SK-N-SH (cell line): ENCODE measurements at regions not wholly inside any gene's neighbourhood (a gene's known extent, or its start where the extent isn't known, plus 50 kb on each side); places are given as distances from the start of the nearest gene placed in this dataset.

Source experiments
- CTCF ChIA-PET: fragments of 300-600, 350-600 bp; formaldehyde crosslinking; extraction: SDS; loops from one replicate; lab custom pipeline; 2021; lab: Yijun Ruan, JAX
- POLR2A ChIA-PET: fragments of 350-600 bp; sonication (Branson Sonifier 250); formaldehyde crosslinking; extraction: SDS; loops from one replicate; lab custom pipeline; 2020; ENCODE audit warnings: antibody characterized with exemption, inconsistent platforms; lab: Yijun Ruan, JAX
- DNase-seq: peaks from one replicate; pipeline ENCODE4 v3.0.0; 2012
- H2AFZ ChIP-seq: fragments of 200-600 bp; sonication (generic); 2 replicates; pipeline ENCODE4 v1.8.1; 2016; ENCODE audit warnings: antibody characterized with exemption, mild to moderate bottlenecking, low read depth
- H3F3A ChIP-seq: fragments of 200-600 bp; sonication (generic); replicated peaks from 2 replicates; pipeline ENCODE3; 2016; ENCODE audit warnings: antibody characterized with exemption, mild to moderate bottlenecking; ENCODE audit not compliant: insufficient read depth
- H3K27ac ChIP-seq, 2 experiments: fragments of 200-500 bp in 1 of 2; fragments of 200-600 bp in 1 of 2; sonication (Bioruptor generic) in 1 of 2; sonication (generic), shearing (Covaris generic) in 1 of 2; 2 replicates each; pipeline versions ENCODE4 v1.5.1 to v1.6.1; 2014 to 2016; ENCODE audit warnings: low read depth in 2 of 2, inconsistent platforms in 1 of 2, low read length in 1 of 2, mild to moderate bottlenecking in 1 of 2, mixed read lengths in 1 of 2
- H3K27me3 ChIP-seq: fragments of 200-600 bp; sonication (generic), shearing (Covaris generic); 2 replicates; pipeline ENCODE4 v1.6.1; 2016; ENCODE audit warnings: mixed run types; ENCODE audit not compliant: insufficient read depth
- H3K36me3 ChIP-seq, 2 experiments: fragments of 200-500 bp in 1 of 2; fragments of 200-600 bp in 1 of 2; sonication (Bioruptor generic) in 1 of 2; sonication (generic) in 1 of 2; replicated peaks in 1 of 2; 2 replicates each; pipeline versions ENCODE3 to v1.5.1; 2014 to 2016; ENCODE audit warnings: low read length in 1 of 2, mild to moderate bottlenecking in 1 of 2; ENCODE audit not compliant: insufficient read depth in 2 of 2, control insufficient read depth in 1 of 2
- H3K4me1 ChIP-seq, 2 experiments: fragments of 200-500 bp in 1 of 2; fragments of 200-600 bp in 1 of 2; sonication (Bioruptor generic) in 1 of 2; sonication (generic), shearing (Covaris generic) in 1 of 2; 2 replicates each; pipeline versions ENCODE4 v1.5.1 to v1.6.1; 2014 to 2016; ENCODE audit warnings: low read depth in 1 of 2, low read length in 1 of 2, mixed run types in 1 of 2; ENCODE audit not compliant: insufficient read depth in 2 of 2, control insufficient read depth in 1 of 2
- H3K4me2 ChIP-seq: fragments of 200-600 bp; sonication (generic), shearing (Covaris generic); 2 replicates; pipeline ENCODE4 v1.6.1; 2017; ENCODE audit warnings: mixed run types
- H3K4me3 ChIP-seq, 2 experiments: fragments of 200-500 bp in 1 of 2; fragments of 200-600 bp in 1 of 2; sonication (Bioruptor generic) in 1 of 2; sonication (generic), shearing (Covaris generic) in 1 of 2; 2 replicates each; pipeline versions ENCODE4 v1.5.1 to v1.8.1; 2014 to 2016; ENCODE audit warnings: low read depth in 2 of 2, inconsistent platforms in 1 of 2, low read length in 1 of 2, mild to moderate bottlenecking in 1 of 2, mixed read lengths in 1 of 2, moderate library complexity in 1 of 2
- H3K79me2 ChIP-seq: fragments of 200-600 bp; sonication (generic); 2 replicates; pipeline ENCODE4 v1.8.1; 2017; ENCODE audit warnings: mild to moderate bottlenecking; ENCODE audit not compliant: insufficient read depth
- H3K9ac ChIP-seq: fragments of 200-600 bp; sonication (generic); 2 replicates; pipeline ENCODE4 v1.6.1; 2017; ENCODE audit warnings: mixed run types
- H3K9me2 ChIP-seq: fragments of 200-600 bp; sonication (generic); 2 replicates; pipeline ENCODE4 v1.6.1; 2017; ENCODE audit warnings: mixed run types
- H3K9me3 ChIP-seq: fragments of 200-600 bp; sonication (generic); 2 replicates; pipeline ENCODE4 v1.6.1; 2017; ENCODE audit warnings: mixed run types, mild to moderate bottlenecking, moderate library complexity
- H4K20me1 ChIP-seq: fragments of 200-600 bp; sonication (generic); 2 replicates; pipeline ENCODE4 v1.6.1; 2017; ENCODE audit warnings: mild to moderate bottlenecking, mixed run types; ENCODE audit not compliant: insufficient read depth
- CHD2 ChIP-seq: fragments of 150-350 bp; IDR thresholded peaks from 2 replicates; pipeline ENCODE4 v1.6.1; 2018; ENCODE audit warnings: low read length; ENCODE audit not compliant: partially characterized antibody
- ELF1 ChIP-seq: IDR thresholded peaks from 2 replicates; pipeline ENCODE4 v1.4.0; 2012
- FOSL2 ChIP-seq: IDR thresholded peaks from 2 replicates; pipeline ENCODE4 v1.4.0; 2012; ENCODE audit warnings: low read depth, mild to moderate bottlenecking, moderate library complexity, borderline replicate concordance
- FOXM1 ChIP-seq: IDR thresholded peaks from 2 replicates; pipeline ENCODE4 v1.4.0; 2012; ENCODE audit warnings: low read depth, mild to moderate bottlenecking
- IRF3 ChIP-seq: fragments of 150-350 bp; IDR thresholded peaks from 2 replicates; pipeline ENCODE4 v1.6.1; 2016; ENCODE audit warnings: mild to moderate bottlenecking, low read depth, low read length
- JUND ChIP-seq: IDR thresholded peaks from 2 replicates; pipeline ENCODE4 v1.4.0; 2012
- MAX ChIP-seq: IDR thresholded peaks from 2 replicates; pipeline ENCODE4 v1.4.0; 2012; ENCODE audit warnings: low read depth
- MXI1 ChIP-seq: IDR thresholded peaks from 2 replicates; pipeline ENCODE4 v1.6.1; 2012; ENCODE audit warnings: mild to moderate bottlenecking, low read depth, low read length, improper control_type of control experiment
- NFIC ChIP-seq: IDR thresholded peaks from 2 replicates; pipeline ENCODE4 v1.4.0; 2012; ENCODE audit warnings: borderline replicate concordance
- NRF1 ChIP-seq: IDR thresholded peaks from 2 replicates; pipeline ENCODE4 v1.6.1; 2012; ENCODE audit warnings: low read depth, mild to moderate bottlenecking, low read length
- PBX3 ChIP-seq: IDR thresholded peaks from 2 replicates; pipeline ENCODE4; 2012
- RCOR1 ChIP-seq: fragments of 150-350 bp; IDR thresholded peaks from 2 replicates; pipeline ENCODE4 v1.6.1; 2017; ENCODE audit warnings: antibody characterized with exemption, low read length
- REST ChIP-seq: IDR thresholded peaks from 2 replicates; pipeline ENCODE4 v1.6.1; 2012; ENCODE audit warnings: mild to moderate bottlenecking, low read depth, low read length, moderate library complexity
- SIN3A ChIP-seq: IDR thresholded peaks from 2 replicates; pipeline ENCODE4 v1.6.1; 2012; ENCODE audit warnings: low read depth, mild to moderate bottlenecking, low read length, moderate library complexity, borderline replicate concordance
- SMC3 ChIP-seq: IDR thresholded peaks from 2 replicates; pipeline ENCODE4 v1.6.1; 2012; ENCODE audit warnings: low read depth, low read length, improper control_type of control experiment
- TAF1 ChIP-seq: IDR thresholded peaks from 2 replicates; pipeline ENCODE4 v1.6.1; 2012; ENCODE audit warnings: low read depth, mild to moderate bottlenecking, low read length, moderate library complexity, borderline replicate concordance
- TEAD4 ChIP-seq: IDR thresholded peaks from 2 replicates; pipeline ENCODE4 v1.4.0; 2012; ENCODE audit warnings: mild to moderate bottlenecking, borderline replicate concordance; ENCODE audit not compliant: insufficient read depth
- YY1 ChIP-seq: IDR thresholded peaks from 2 replicates; pipeline ENCODE4 v1.4.0; 2012; ENCODE audit warnings: low read depth, mild to moderate bottlenecking
- WGBS: methylation state at CpG from one replicate; pipeline ENCODE4 v1.1.6; 2017; ENCODE audit warnings: low lambda C conversion rate; 5-methylcytosine and 5-hydroxymethylcytosine counted together

- Histone ChIP-seq H3K4me2 (no peak overlapping the region), H3K4me1 (no peaks in the 10 kb centered on the region), H3K36me3 (no peaks in the 10 kb centered on the region), H3K79me2 (no peaks in the 10 kb centered on the region), H3K27me3 (no peaks in the 10 kb centered on the region), H3K9me2 (no peaks in the 10 kb centered on the region), H3K9me3 (no peaks in the 10 kb centered on the region), H4K20me1 (no peaks in the 10 kb centered on the region), H3K9ac (no peak overlapping the region), H3F3A (no peaks in the 10 kb centered on the region), H2AFZ (no peak overlapping the region), H3K27ac (no peak overlapping the region), H3K4me3 (no peak overlapping the region)
- no peak for DNase-seq
- TF ChIP-seq PBX3 (no peak), RCOR1 (no peak), FOXM1 (no peak), ELF1 (no peak), SIN3A (no peak), REST (no peak), YY1 (no peak), MAX (no peak), TAF1 (no peak), NRF1 (no peak)
- POLR2A ChIA-PET = no interaction called here
- 3% methylated on average over 2 of the region's 2 CpGs for WGBS
- CTCF ChIA-PET = interaction anchor here (1.1 kb wide), 1 partner anchor 358 kb away, joined by 3 read pairs; no protein-coding TSS in a partner anchor
Observed at GRCh38 chr4:135114079-135114478, 912.5 kb upstream of the PABPC4L start.

- H3K4me1 ChIP-seq = no peaks in the 10 kb centered on the region
- WGBS = 30% methylated on average over 2 of the region's 2 CpGs
- no peak overlapping the region for H3K27ac ChIP-seq
- ChIA-PET CTCF (no interaction called here), POLR2A (no interaction called here)
- no peaks in the 10 kb centered on the region for H3K9me3 ChIP-seq
- no peak for DNase-seq
- H3K9me2 ChIP-seq = no peaks in the 10 kb centered on the region
- H4K20me1 ChIP-seq = no peaks in the 10 kb centered on the region
- TF ChIP-seq MAX = no peak
- no peak for TF ChIP-seq NFIC
- TF ChIP-seq SMC3 = no peak
- TF ChIP-seq CHD2 = no peak
- no peak for TF ChIP-seq JUND
- no peak for TF ChIP-seq YY1
- no peak for TF ChIP-seq FOSL2
- TF ChIP-seq MXI1 = no peak
- no peak for TF ChIP-seq SIN3A
- no peak for TF ChIP-seq TEAD4
- TF ChIP-seq RCOR1 = no peak
- no peak for TF ChIP-seq IRF3
- no peak for TF ChIP-seq ELF1
- no peak for TF ChIP-seq FOXM1
- TF ChIP-seq PBX3 = no peak
- H3F3A ChIP-seq = no peaks in the 10 kb centered on the region
- no peak overlapping the region for H3K4me2 ChIP-seq
- no peaks in the 10 kb centered on the region for H3K27me3 ChIP-seq
- H3K4me3 ChIP-seq = no peak overlapping the region
- H3K79me2 ChIP-seq = no peaks in the 10 kb centered on the region
- H3K36me3 ChIP-seq = no peaks in the 10 kb centered on the region
- H3K9ac ChIP-seq = no peak overlapping the region
- no peak overlapping the region for H2AFZ ChIP-seq
Observed at GRCh38 chr4:135098061-135098460, 896.5 kb upstream of the PABPC4L start.
